NCI-H2081 (cell line): ENCODE measurements at regions not wholly inside any gene's neighbourhood (a gene's known extent, or its start where the extent isn't known, plus 50 kb on each side); places are given as distances from the start of the nearest gene placed in this dataset.

Experiments used
- DNase-seq, 2 experiments: peaks; one replicate each; lab custom pipeline; 2025; lab: John Stamatoyannopoulos, UW

GRCh38 chr2:19748073-19748375 lies 153.8 kb downstream of the TTC32 start:
- DNase-seq, result no peak

GRCh38 chr2:19747310-19748072 lies 154.3 kb downstream of the TTC32 start:
- DNase-seq, result no peak

GRCh38 chr2:19746611-19747309 lies 155.0 kb downstream of the TTC32 start:
- DNase-seq, result peak; percentile 18 to 30

- DNase-seq, result peak in 1 of 2 experiments; percentile 32
These were observed 155.6 kb downstream of the TTC32 start for GRCh38 chr2:19746137-19746600.

- DNase-seq, result no peak
These were observed 156.3 kb downstream of the TTC32 start for GRCh38 chr2:19745318-19746136.

- DNase-seq, result no peak
These were observed 157.2 kb downstream of the TTC32 start for GRCh38 chr2:19744456-19745199.

GRCh38 chr2:19743641-19744040 lies 158.1 kb downstream of the TTC32 start:
- no peak for DNase-seq

- no peak for DNase-seq
These were observed 158.9 kb downstream of the TTC32 start for GRCh38 chr2:19742872-19743271.

- DNase-seq, result no peak
These were observed 162.5 kb downstream of the TTC32 start for GRCh38 chr2:19739256-19739655.

GRCh38 chr2:19738707-19739106 lies 163.1 kb downstream of the TTC32 start:
- DNase-seq, result no peak

- no peak for DNase-seq
These were observed 165.5 kb downstream of the TTC32 start for GRCh38 chr2:19736191-19736831.

- DNase-seq, result no peak
These were observed 167.8 kb downstream of the TTC32 start for GRCh38 chr2:19733951-19734425.

GRCh38 chr2:19733390-19733789 lies 168.4 kb downstream of the TTC32 start:
- DNase-seq, result no peak

GRCh38 chr2:19732255-19732654 lies 169.5 kb downstream of the TTC32 start:
- no peak for DNase-seq

- no peak for DNase-seq
These were observed 170.3 kb downstream of the TTC32 start for GRCh38 chr2:19731515-19731914.

- no peak for DNase-seq
These were observed 170.7 kb downstream of the TTC32 start for GRCh38 chr2:19731037-19731436.

GRCh38 chr2:19728125-19728524 lies 173.7 kb downstream of the TTC32 start:
- DNase-seq, result no peak

- DNase-seq, result no peak
These were observed 176.4 kb downstream of the TTC32 start for GRCh38 chr2:19725392-19725791.

GRCh38 chr2:19723021-19723420 lies 178.8 kb downstream of the TTC32 start:
- DNase-seq, result peak in 1 of 2 experiments; percentile 2

- DNase-seq, result no peak
These were observed 179.2 kb downstream of the TTC32 start for GRCh38 chr2:19722531-19722971.

GRCh38 chr2:19720306-19720705 lies 181.5 kb downstream of the TTC32 start:
- DNase-seq, result no peak
